Epithelial cell of esophagus (primary cell): ENCODE measurements at regions not wholly inside any gene's neighbourhood (a gene's known extent, or its start where the extent isn't known, plus 50 kb on each side); places are given as distances from the start of the nearest gene placed in this dataset.

ENCODE experiments used
- DNase-seq: peaks from one replicate; pipeline ENCODE4 v3.0.0; 2010; ENCODE audit warnings: low read depth
- H3K4me3 ChIP-seq: 2 replicates; pipeline ENCODE4 v1.5.1; 2011; ENCODE audit warnings: mild to moderate bottlenecking, low read length, control low read depth
- TF ChIP-seq, protein P1 (sequence below): IDR thresholded peaks from 2 replicates; pipeline ENCODE4 v1.5.1; 2011; ENCODE audit warnings: low read depth, mild to moderate bottlenecking, low read length, control low read depth, inconsistent platforms; ENCODE audit not compliant: insufficient read depth; ENCODE audit errors: missing control alignments

GRCh38 chr20:60143261-60143842, 185.1 kb downstream of the CDH26 start:
- H3K4me3 ChIP-seq, result no peak overlapping the region
- DNase-seq, result no peak

GRCh38 chr20:60144404-60144803, 186.2 kb downstream of the CDH26 start:
- TF ChIP-seq, protein P1, sequence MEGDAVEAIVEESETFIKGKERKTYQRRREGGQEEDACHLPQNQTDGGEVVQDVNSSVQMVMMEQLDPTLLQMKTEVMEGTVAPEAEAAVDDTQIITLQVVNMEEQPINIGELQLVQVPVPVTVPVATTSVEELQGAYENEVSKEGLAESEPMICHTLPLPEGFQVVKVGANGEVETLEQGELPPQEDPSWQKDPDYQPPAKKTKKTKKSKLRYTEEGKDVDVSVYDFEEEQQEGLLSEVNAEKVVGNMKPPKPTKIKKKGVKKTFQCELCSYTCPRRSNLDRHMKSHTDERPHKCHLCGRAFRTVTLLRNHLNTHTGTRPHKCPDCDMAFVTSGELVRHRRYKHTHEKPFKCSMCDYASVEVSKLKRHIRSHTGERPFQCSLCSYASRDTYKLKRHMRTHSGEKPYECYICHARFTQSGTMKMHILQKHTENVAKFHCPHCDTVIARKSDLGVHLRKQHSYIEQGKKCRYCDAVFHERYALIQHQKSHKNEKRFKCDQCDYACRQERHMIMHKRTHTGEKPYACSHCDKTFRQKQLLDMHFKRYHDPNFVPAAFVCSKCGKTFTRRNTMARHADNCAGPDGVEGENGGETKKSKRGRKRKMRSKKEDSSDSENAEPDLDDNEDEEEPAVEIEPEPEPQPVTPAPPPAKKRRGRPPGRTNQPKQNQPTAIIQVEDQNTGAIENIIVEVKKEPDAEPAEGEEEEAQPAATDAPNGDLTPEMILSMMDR, result no peak
- no peak overlapping the region for H3K4me3 ChIP-seq
- DNase-seq, result no peak

More at GRCh38 chr20:60143261-60143842, 185.1 kb downstream of the CDH26 start:
- TF ChIP-seq, protein P1, result no peak

GRCh38 chr20:60144974-60145527, 186.8 kb downstream of the CDH26 start:
- TF ChIP-seq, protein P1, result no peak
- no peak overlapping the region for H3K4me3 ChIP-seq
- DNase-seq, result no peak

DNA sequence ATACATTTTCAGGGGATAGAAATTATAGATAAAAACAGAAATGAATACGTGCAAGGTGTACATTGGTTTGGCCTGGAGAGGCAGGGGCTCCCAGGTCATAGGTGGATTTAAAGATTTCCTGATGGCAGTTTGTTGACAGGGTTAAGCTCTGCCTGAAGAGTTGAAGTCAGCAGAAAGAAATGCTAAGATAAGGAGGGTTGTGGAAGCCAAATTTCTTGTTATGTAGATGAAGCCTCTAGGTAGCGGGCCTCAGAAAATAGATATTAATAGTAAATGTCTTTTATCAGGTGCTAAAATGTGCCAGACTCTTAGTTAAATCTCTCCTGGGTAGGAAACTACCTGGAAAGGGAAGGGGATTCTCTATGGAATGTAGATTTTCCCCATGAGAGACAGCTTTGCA, 188.8 kb downstream of the CDH26 start:
- TF ChIP-seq, protein P1, result no peak
- DNase-seq, result no peak
- no peak overlapping the region for H3K4me3 ChIP-seq

DNA sequence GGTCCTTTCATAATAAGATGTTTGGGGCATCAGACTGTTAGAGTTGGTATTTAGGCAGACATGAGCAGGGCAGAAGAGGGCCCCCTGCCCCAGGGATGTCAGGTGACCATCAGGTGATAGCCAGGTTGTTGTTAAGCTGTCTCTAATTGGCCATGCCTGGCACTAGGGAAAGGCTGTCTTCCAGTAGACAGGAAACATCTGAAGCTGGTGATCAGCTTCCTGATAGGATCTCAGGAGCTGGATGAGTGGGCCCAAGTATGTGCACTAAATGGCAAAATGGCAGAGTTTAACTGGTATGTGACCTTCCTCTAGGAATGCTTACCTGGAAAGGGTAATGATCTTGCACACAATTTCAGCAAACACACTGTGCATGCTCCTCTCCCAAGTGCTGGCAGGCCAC, 190.7 kb downstream of the CDH26 start:
- no peak overlapping the region for H3K4me3 ChIP-seq
- no peak for DNase-seq
- TF ChIP-seq, protein P1, result no peak

DNA sequence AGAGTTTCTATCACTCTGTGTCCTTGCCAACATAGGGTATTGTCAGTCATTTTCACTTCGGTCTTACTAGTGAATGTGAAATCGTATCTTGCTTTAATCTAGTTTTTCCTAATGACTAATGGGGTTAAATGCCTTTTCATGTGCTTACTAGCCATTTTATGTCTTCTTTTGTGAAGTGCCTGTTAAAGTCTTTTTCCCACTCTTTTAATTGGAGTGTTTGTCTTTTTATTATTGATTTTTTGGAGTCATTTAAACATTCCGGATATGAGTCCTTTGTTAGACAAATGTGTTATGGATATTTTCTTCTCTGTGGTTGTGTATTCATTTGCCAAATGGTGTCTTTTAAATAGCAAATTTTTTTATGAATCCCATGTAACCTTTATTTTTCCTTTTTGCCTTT, 194.6 kb downstream of the CDH26 start:
- TF ChIP-seq, protein P1, result no peak
- H3K4me3 ChIP-seq, result no peak overlapping the region
- no peak for DNase-seq
